IMR-90 (cell line): ENCODE measurements at regions not wholly inside any gene's neighbourhood (a gene's known extent, or its start where the extent isn't known, plus 50 kb on each side); places are given as distances from the start of the nearest gene placed in this dataset.

Source experiments
- ATAC-seq: fragments of 200-7000 bp; cut with Tn5 transposase; 2 replicates; pipeline ENCODE4 v1.9.1; 2020; ENCODE audit warnings: low read depth, mild to moderate bottlenecking, moderate library complexity
- BruUV-seq: library from RNA; stranded (reverse); fragments of 400-500 nt; replicated peaks from 2 replicates; lab custom pipeline; 2021; lab: Mats Ljungman, UMichigan
- CTCF ChIA-PET: fragments of 300-600 bp; formaldehyde crosslinking; extraction: SDS; loops from one replicate; lab custom pipeline; 2021; ENCODE audit warnings: antibody characterized with exemption; lab: Yijun Ruan, JAX
- POLR2A ChIA-PET: fragments of 300-600 bp; sonication (Branson Sonifier 250); formaldehyde crosslinking; loops from one replicate; lab custom pipeline; 2022; ENCODE audit warnings: antibody characterized with exemption; ENCODE audit not compliant: unreplicated experiment; lab: Charles Lee
- DNase-seq: peaks from one replicate; pipeline ENCODE4 v3.0.0; 2013
- H2AFZ ChIP-seq: replicated peaks from 2 replicates; pipeline ENCODE3; 2013; ENCODE audit warnings: low read length, mild to moderate bottlenecking; ENCODE audit not compliant: poor library complexity
- H2AK5ac ChIP-seq: 2 replicates; pipeline ENCODE4 v1.6.1; 2013; ENCODE audit warnings: low read depth, low read length, inconsistent platforms
- H2AK9ac ChIP-seq: replicated peaks from 2 replicates; pipeline ENCODE3; 2013; ENCODE audit warnings: mild to moderate bottlenecking, low read depth, low read length, moderate library complexity; ENCODE audit not compliant: poor library complexity
- H2BK120ac ChIP-seq: 2 replicates; pipeline ENCODE4 v1.6.1; 2013; ENCODE audit warnings: low read depth, low read length, inconsistent platforms
- H2BK15ac ChIP-seq: 3 replicates; pipeline ENCODE4 v1.6.1; 2013; ENCODE audit warnings: low read depth, low read length, inconsistent platforms
- H2BK20ac ChIP-seq: 2 replicates; pipeline ENCODE4 v1.6.1; 2013; ENCODE audit warnings: low read depth, mild to moderate bottlenecking, inconsistent platforms, low read length, moderate library complexity
- H2BK5ac ChIP-seq: 2 replicates; pipeline ENCODE4 v1.6.1; 2013; ENCODE audit warnings: mild to moderate bottlenecking, low read depth, low read length, inconsistent platforms; ENCODE audit not compliant: poor library complexity, severe bottlenecking
- H3K14ac ChIP-seq: replicated peaks from 2 replicates; pipeline ENCODE4 v1.6.1; 2013; ENCODE audit warnings: low read depth, low read length, inconsistent platforms
- H3K18ac ChIP-seq: 2 replicates; pipeline ENCODE4 v1.6.1; 2013; ENCODE audit warnings: low read depth, low read length, control low read depth
- H3K23ac ChIP-seq: 2 replicates; pipeline ENCODE4 v1.6.1; 2013; ENCODE audit warnings: low read depth, low read length, inconsistent platforms
- H3K27ac ChIP-seq: 2 replicates; pipeline ENCODE4 v1.5.1; 2013; ENCODE audit warnings: mild to moderate bottlenecking, control low read depth, low read length; ENCODE audit not compliant: insufficient read depth
- H3K27me3 ChIP-seq: 2 replicates; pipeline ENCODE4 v1.6.1; 2013; ENCODE audit warnings: low read length; ENCODE audit not compliant: control insufficient read depth, insufficient read depth
- H3K36me3 ChIP-seq: 2 replicates; pipeline ENCODE4 v1.6.1; 2013; ENCODE audit warnings: low read length, mixed read lengths; ENCODE audit not compliant: control insufficient read depth, insufficient read depth
- H3K4ac ChIP-seq: 2 replicates; pipeline ENCODE4 v1.6.1; 2013; ENCODE audit warnings: low read depth, low read length, inconsistent platforms
- H3K4me1 ChIP-seq: 2 replicates; pipeline ENCODE4 v1.6.1; 2013; ENCODE audit warnings: low read length, mixed read lengths; ENCODE audit not compliant: control insufficient read depth, insufficient read depth
- H3K4me2 ChIP-seq: 2 replicates; pipeline ENCODE4 v1.6.1; 2013; ENCODE audit warnings: low read depth, mild to moderate bottlenecking, control low read depth, low read length, moderate library complexity
- H3K4me3 ChIP-seq: 2 replicates; pipeline ENCODE4 v1.5.1; 2013; ENCODE audit warnings: low read depth, mild to moderate bottlenecking, control low read depth, low read length, moderate library complexity; ENCODE audit not compliant: insufficient read depth
- H3K56ac ChIP-seq: 2 replicates; pipeline ENCODE4 v1.6.1; 2013; ENCODE audit warnings: low read length, inconsistent platforms; ENCODE audit not compliant: insufficient read depth; ENCODE audit errors: extremely low read depth
- H3K79me1 ChIP-seq, 2 experiments: 2 replicates each; pipeline ENCODE4 v1.6.1; 2013; ENCODE audit warnings: low read length in 2 of 2, inconsistent platforms in 1 of 2, low read depth in 1 of 2
- H3K9ac ChIP-seq: 2 replicates; pipeline ENCODE4 v1.6.1; 2013; ENCODE audit warnings: low read depth, low read length, control low read depth
- H3K9me1 ChIP-seq: 2 replicates; pipeline ENCODE4 v1.6.1; 2013; ENCODE audit warnings: low read length, inconsistent platforms; ENCODE audit not compliant: insufficient read depth
- H3K9me3 ChIP-seq: 2 replicates; pipeline ENCODE4 v1.6.1; 2013; ENCODE audit warnings: low read length; ENCODE audit not compliant: control insufficient read depth, insufficient read depth
- H4K20me1 ChIP-seq: 2 replicates; pipeline ENCODE4 v1.6.1; 2013; ENCODE audit warnings: low read length, inconsistent platforms; ENCODE audit not compliant: insufficient read depth
- H4K5ac ChIP-seq: 2 replicates; pipeline ENCODE4 v1.6.1; 2013; ENCODE audit warnings: mild to moderate bottlenecking, low read depth, low read length, control low read depth
- H4K8ac ChIP-seq, 2 experiments: 2 replicates each; pipeline ENCODE4 v1.6.1; 2013; ENCODE audit warnings: low read depth in 2 of 2, low read length in 2 of 2, control low read depth in 1 of 2, inconsistent platforms in 1 of 2
- H4K91ac ChIP-seq: 2 replicates; pipeline ENCODE4 v1.6.1; 2013; ENCODE audit warnings: low read depth, low read length, inconsistent platforms; ENCODE audit not compliant: insufficient read depth
- CEBPB ChIP-seq: IDR thresholded peaks from 2 replicates; pipeline ENCODE4 v1.6.1; 2012; ENCODE audit warnings: low read depth, low read length, improper control_type of control experiment
- MAFK ChIP-seq: IDR thresholded peaks from 2 replicates; pipeline ENCODE4 v1.6.1; 2012; ENCODE audit warnings: low read depth, low read length, improper control_type of control experiment
- NFE2L2 ChIP-seq: fragments of 150-350 bp; IDR thresholded peaks from 2 replicates; pipeline ENCODE4 v1.6.1; 2016; ENCODE audit warnings: low read depth, mild to moderate bottlenecking, low read length
- POLR2A ChIP-seq: IDR thresholded peaks from 2 replicates; pipeline ENCODE4 v1.6.1; 2012; ENCODE audit warnings: mild to moderate bottlenecking, low read depth, low read length
- SMC3 ChIP-seq: fragments of 150-350 bp; IDR thresholded peaks from 2 replicates; pipeline ENCODE4 v1.6.1; 2016; ENCODE audit warnings: low read depth, mild to moderate bottlenecking, antibody characterized with exemption, low read length, moderate library complexity
- WGBS, 2 experiments: methylation state at CpG; one replicate each; pipeline versions ENCODE4 v1.1.5 to v1.1.7; 2013; ENCODE audit warnings: missing lambda C conversion rate in 2 of 2; ENCODE audit not compliant: insufficient read length in 1 of 2; ENCODE audit errors: extremely low coverage in 2 of 2; 5-methylcytosine and 5-hydroxymethylcytosine counted together
- dilution Hi-C: fragments of 300-500 bp; cut with HindIII; formaldehyde crosslinking; loops from one replicate; pipeline ENCODE4 v1.14.3; 2018; ENCODE audit warnings: low sequenced_read_pairs; ENCODE audit not compliant: unreplicated experiment
- in situ Hi-C: fragments of 300-500 bp; cut with MboI; formaldehyde crosslinking; loops from 3 replicates; pipeline ENCODE4 v1.14.3; 2019; ENCODE audit warnings: low sequenced_read_pairs, inconsistent platforms, mixed read lengths
- intact Hi-C: fragments of 100-400 bp; cut with micrococcal nuclease; formaldehyde crosslinking; loops from 2 replicates; pipeline ENCODE4 v1.10.0; 2022
- TF ChIP-seq, protein P1 (sequence below): conservative IDR thresholded peaks from 2 replicates; pipeline ENCODE4 v1.5.1; 2012; ENCODE audit warnings: mild to moderate bottlenecking, low read depth, low read length, improper control_type of control experiment

DNA sequence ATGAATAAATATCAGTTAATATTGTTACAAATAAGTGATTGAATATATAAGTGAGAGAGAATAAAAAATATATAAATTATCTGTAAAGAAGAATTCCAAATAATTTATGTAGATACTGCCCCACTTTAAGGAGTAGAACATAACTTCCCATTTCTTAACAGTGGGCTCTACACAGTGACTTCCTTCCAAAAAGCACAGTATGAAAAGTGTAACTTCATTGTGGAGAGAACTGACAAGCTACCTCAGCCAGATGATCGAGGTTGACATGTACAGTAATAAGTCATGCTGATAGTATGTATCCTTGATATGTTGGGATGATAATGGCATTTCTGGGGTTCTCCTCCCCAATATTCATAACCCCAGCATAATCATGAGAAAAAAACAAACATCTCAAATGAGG is 191.9 kb upstream of the FN1 start:
- intact Hi-C loops (no loop called here), dilution Hi-C loops (no loop called here)
- H3K27ac ChIP-seq = no peak overlapping the region

More for the DNA sequence above, 191.9 kb upstream of the FN1 start:
- Histone ChIP-seq H2BK120ac (peak overlapping the region; percentile 39; the same call in 1 of the 2 replicates), H3K4me3 (no peak overlapping the region), H4K91ac (peak overlapping the region; percentile 28; the same call in 1 of the 2 replicates), H3K36me3 (no peaks in the 10 kb centered on the region), H2BK5ac (no peak overlapping the region), H3K18ac (no peak overlapping the region), H4K8ac (no peak overlapping the region), H2BK20ac (peak overlapping the region; percentile 45; the same call in 1 of the 2 replicates), H3K4me2 (no peak overlapping the region), H4K20me1 (no peaks in the 10 kb centered on the region), H3K23ac (no peak overlapping the region), H3K27me3 (no peaks in the 10 kb centered on the region), H3K9ac (no peak overlapping the region), H4K5ac (peak overlapping the region; percentile 61; the same call in 1 of the 2 replicates), H3K14ac (peak overlapping the region; percentile 51), H3K9me1 (peaks cover 7% of the 10 kb centered on the region), H3K9me3 (no peaks in the 10 kb centered on the region; the same call in 1 of the 2 replicates), H2AFZ (no peak overlapping the region), H2AK9ac (no peak overlapping the region), H2AK5ac (peak overlapping the region; percentile 37; the same call in 1 of the 2 replicates), H3K4me1 (peaks cover 9% of the 10 kb centered on the region), H3K4ac (no peak overlapping the region), H2BK15ac (0 out of 3 replicates have a peak overlapping the region, but pooled peaks have one; percentile 51), H3K79me1 (no peaks in the 10 kb centered on the region), H3K56ac (no peak overlapping the region)
- DNase-seq (no peak), ATAC-seq (no peak)
- BruUV-seq = no TSS peak
- ChIA-PET CTCF (no interaction called here), POLR2A (no interaction called here)
- WGBS, 2 experiments = no CpG with 5 or more reads among the region's 1 CpG
- TF ChIP-seq, protein P1, sequence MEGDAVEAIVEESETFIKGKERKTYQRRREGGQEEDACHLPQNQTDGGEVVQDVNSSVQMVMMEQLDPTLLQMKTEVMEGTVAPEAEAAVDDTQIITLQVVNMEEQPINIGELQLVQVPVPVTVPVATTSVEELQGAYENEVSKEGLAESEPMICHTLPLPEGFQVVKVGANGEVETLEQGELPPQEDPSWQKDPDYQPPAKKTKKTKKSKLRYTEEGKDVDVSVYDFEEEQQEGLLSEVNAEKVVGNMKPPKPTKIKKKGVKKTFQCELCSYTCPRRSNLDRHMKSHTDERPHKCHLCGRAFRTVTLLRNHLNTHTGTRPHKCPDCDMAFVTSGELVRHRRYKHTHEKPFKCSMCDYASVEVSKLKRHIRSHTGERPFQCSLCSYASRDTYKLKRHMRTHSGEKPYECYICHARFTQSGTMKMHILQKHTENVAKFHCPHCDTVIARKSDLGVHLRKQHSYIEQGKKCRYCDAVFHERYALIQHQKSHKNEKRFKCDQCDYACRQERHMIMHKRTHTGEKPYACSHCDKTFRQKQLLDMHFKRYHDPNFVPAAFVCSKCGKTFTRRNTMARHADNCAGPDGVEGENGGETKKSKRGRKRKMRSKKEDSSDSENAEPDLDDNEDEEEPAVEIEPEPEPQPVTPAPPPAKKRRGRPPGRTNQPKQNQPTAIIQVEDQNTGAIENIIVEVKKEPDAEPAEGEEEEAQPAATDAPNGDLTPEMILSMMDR = no peak
- TF ChIP-seq CEBPB (no peak), MAFK (no peak), NFE2L2 (no peak), SMC3 (no peak), POLR2A (no peak)
- in situ Hi-C loops = no loop called here
